Suprapubic skin (tissue), 3 donors: ENCODE measurements at regions not wholly inside any gene's neighbourhood (a gene's known extent, or its start where the extent isn't known, plus 50 kb on each side); places are given as distances from the start of the nearest gene placed in this dataset.

ENCODE experiments used
- EP300 ChIP-seq: sonication (generic); formaldehyde crosslinking; IDR thresholded peaks from one replicate; pipeline ENCODE4 v1.6.1; 2017; ENCODE audit warnings: antibody characterized with exemption
- TF ChIP-seq, protein P1 (sequence below), 2 donors: fragments of 200-600 bp in 1 of 2; fragments of 450-650 bp in 1 of 2; sonication (generic) in 1 of 2; IDR thresholded peaks; one replicate each; pipeline ENCODE4 v1.5.1; 2016 to 2019; ENCODE audit warnings: antibody characterized with exemption in 2 of 2, mild to moderate bottlenecking in 1 of 2, moderate library complexity in 1 of 2

DNA sequence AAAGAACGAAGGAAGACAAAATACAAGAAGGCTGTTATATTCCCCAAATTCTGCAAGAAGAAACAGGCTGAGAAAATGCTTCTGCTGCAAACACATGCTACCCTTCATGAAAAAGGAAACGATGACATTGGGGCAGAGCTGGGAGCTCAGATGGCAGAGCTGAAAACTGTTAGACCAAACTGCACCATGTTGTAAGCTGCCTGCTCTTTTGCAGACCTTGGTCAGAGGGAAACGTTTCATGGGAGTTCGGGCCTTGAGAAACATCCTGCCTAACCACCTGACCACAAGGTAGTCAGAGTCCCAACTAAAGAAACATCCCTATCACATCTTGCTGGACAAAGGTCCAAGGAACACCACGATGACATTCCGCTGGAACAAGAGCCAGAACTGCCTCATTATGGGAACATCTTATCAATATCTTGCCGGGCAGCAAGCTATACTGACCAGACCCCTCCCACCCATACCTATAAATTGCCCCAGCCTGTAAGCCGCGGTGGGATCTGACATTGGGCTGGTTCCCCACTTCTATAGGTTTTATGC lies 110.7 kb upstream of the CTSC start:
- TF ChIP-seq, protein P1, sequence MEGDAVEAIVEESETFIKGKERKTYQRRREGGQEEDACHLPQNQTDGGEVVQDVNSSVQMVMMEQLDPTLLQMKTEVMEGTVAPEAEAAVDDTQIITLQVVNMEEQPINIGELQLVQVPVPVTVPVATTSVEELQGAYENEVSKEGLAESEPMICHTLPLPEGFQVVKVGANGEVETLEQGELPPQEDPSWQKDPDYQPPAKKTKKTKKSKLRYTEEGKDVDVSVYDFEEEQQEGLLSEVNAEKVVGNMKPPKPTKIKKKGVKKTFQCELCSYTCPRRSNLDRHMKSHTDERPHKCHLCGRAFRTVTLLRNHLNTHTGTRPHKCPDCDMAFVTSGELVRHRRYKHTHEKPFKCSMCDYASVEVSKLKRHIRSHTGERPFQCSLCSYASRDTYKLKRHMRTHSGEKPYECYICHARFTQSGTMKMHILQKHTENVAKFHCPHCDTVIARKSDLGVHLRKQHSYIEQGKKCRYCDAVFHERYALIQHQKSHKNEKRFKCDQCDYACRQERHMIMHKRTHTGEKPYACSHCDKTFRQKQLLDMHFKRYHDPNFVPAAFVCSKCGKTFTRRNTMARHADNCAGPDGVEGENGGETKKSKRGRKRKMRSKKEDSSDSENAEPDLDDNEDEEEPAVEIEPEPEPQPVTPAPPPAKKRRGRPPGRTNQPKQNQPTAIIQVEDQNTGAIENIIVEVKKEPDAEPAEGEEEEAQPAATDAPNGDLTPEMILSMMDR (IDR thresholded peaks at IDR 0.05): no peak
- TF ChIP-seq EP300: no peak
